ENCODE measurements at regions not wholly inside any gene's neighbourhood (a gene's known extent, or its start where the extent isn't known, plus 50 kb on each side); places are given as distances from the start of the nearest gene placed in this dataset.

- in situ Hi-C loops (cut with MboI), result loop anchor here (10.0 kb wide), 1 partner anchor 227 kb away; no protein-coding TSS in a partner anchor
- DNase-seq (ENCODE audit: extremely low read depth in 1 of 4, low spot score in 3 of 4) (no peak), ATAC-seq (no peak), FAIRE-seq (no peak)
- BruUV-seq (replicated peaks), result no TSS peak
- no peak overlapping the region for H3K9ac ChIP-seq (ENCODE audit: insufficient read depth in 1 of 2, low read depth in 2 of 2, low read length in 2 of 2)
- no peak overlapping the region for H3K4me2 ChIP-seq (ENCODE audit: insufficient read depth, low read length)
- WGBS (ENCODE audit: insufficient coverage, low coverage, missing lambda C conversion rate), result 0% methylated on average over 6 of the region's 6 CpGs
- no peaks in the 10 kb centered on the region for H4K20me1 ChIP-seq (replicated peaks; ENCODE audit: control insufficient read depth, insufficient read depth, low read length)
- no peaks in the 10 kb centered on the region for H3K36me3 ChIP-seq (ENCODE audit: control insufficient read depth, insufficient read depth, low read length)
- no peak overlapping the region for H3K27ac ChIP-seq (ENCODE audit: extremely low read depth, low read depth, low read length)
- H2AFZ ChIP-seq (ENCODE audit: low read depth, low read length), result no peak overlapping the region
- ChIA-PET CTCF (ENCODE audit: low intra/inter-chr PET ratio) (no interaction called here), POLR2A (no interaction called here)
- intact Hi-C loops (cut with micrococcal nuclease), result no loop called here
- H3K4me3 ChIP-seq, result no peak overlapping the region
- no peaks in the 10 kb centered on the region for H3K4me1 ChIP-seq (replicated peaks in 1 of 2; ENCODE audit: control insufficient read depth in 2 of 2, insufficient read depth in 2 of 2, low read length in 2 of 2)
- 0 out of 5 replicates have a peak, but pooled peaks cover 0 to under 1% of the 10 kb centered on the region in 2 experiments for H3K27me3 ChIP-seq (ENCODE audit: control insufficient read depth in 2 of 2, insufficient read depth in 2 of 2, low read length in 2 of 2)
- H3K79me2 ChIP-seq (ENCODE audit: control insufficient read depth, insufficient read depth, low read length), result no peaks in the 10 kb centered on the region
- H3K9me3 ChIP-seq (replicated peaks; ENCODE audit: control insufficient read depth, insufficient read depth, low read depth, low read length), result no peaks in the 10 kb centered on the region
- no peaks in the 10 kb centered on the region for H3K9me1 ChIP-seq (ENCODE audit: control insufficient read depth, insufficient read depth, low read length)
- TF ChIP-seq KLF10 (CRISPR knock-in tag; IDR thresholded peaks at IDR 0.05) (no peak), AFF4 (CRISPR knock-in tag; IDR thresholded peaks at IDR 0.05) (no peak), CBX3 (IDR thresholded peaks at IDR 0.05; ENCODE audit: borderline replicate concordance in 1 of 2, low read length in 2 of 2) (no peak), KLF13 (tag; IDR thresholded peaks at IDR 0.05; ENCODE audit: borderline replicate concordance, low read depth) (no peak), FOS (IDR thresholded peaks at IDR 0.05; ENCODE audit: extremely low read depth, insufficient read length) (no peak), NFIX (CRISPR knock-in tag; IDR thresholded peaks at IDR 0.05; ENCODE audit: low read depth) (no peak), HMG20A (CRISPR knock-in tag; conservative IDR thresholded peaks at IDR 0.05) (no peak), THAP12 (CRISPR knock-in tag; IDR thresholded peaks at IDR 0.05) (no peak), GABPB1 (CRISPR knock-in tag; IDR thresholded peaks at IDR 0.05) (no peak)
Measured at GRCh38 chr20:2217857-2218539, 77.8 kb upstream of the TGM3 start.
